HG02798 (cell line): ENCODE measurements at regions not wholly inside any gene's neighbourhood (a gene's known extent, or its start where the extent isn't known, plus 50 kb on each side); places are given as distances from the start of the nearest gene placed in this dataset.

Experiments
- ATAC-seq: cut with Tn5 transposase; IDR thresholded peaks from one replicate; pipeline ENCODE4 v1.9.1; 2021; ENCODE audit warnings: mild to moderate bottlenecking; ENCODE audit not compliant: unreplicated experiment, poor library complexity

GRCh38 chr5:174159327-174160114, 114.0 kb downstream of the NSG2 start:
- ATAC-seq = no peak

- no peak for ATAC-seq
These were observed 119.9 kb downstream of the NSG2 start for GRCh38 chr5:174165406-174165805.

- ATAC-seq = no peak
These were observed 120.9 kb downstream of the NSG2 start for GRCh38 chr5:174166231-174167079.

- no peak for ATAC-seq
These were observed 121.8 kb downstream of the NSG2 start for GRCh38 chr5:174167080-174167910.

- no peak for ATAC-seq
These were observed 126.6 kb downstream of the NSG2 start for GRCh38 chr5:174172152-174172551.

DNA sequence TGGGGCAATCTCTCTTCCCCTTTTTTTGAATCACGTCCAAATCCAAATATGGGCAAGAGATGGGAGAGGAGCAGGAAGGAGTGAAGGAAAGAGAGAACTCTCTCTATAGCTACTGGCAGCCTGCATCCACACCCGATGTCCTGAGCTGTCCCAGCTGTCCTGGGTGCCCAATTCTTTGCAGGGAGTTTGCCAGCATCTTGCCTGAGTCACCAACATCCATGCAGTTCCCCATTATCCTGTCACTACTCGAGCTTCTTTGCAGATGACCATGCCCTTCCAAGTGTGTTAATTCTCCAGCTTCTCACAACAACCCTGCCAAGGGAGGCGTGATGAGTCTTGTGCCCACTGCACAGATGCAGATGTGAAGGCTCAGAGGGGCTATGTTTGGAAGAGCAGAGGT, 127.1 kb downstream of the NSG2 start:
- ATAC-seq = no peak

DNA sequence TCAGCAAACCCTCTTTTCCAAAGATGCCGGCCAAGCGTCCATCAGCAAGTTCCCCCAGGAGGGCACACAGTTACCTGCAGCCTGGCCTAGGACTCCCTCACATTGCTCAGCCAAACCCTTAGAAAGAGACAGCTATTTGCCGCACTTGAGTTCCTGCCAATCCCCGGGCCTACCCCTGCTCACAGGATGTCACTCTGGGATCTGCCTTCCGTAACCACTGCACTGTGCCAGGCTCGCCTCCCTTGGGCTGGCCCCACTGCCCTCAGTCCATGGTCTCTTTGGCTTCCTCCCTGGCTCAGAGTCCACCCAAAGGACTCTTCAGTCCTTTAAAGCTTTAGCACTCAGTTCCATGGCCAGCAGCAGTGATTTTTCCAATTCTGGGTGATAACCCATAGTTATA, 128.3 kb downstream of the NSG2 start:
- ATAC-seq = no peak

DNA sequence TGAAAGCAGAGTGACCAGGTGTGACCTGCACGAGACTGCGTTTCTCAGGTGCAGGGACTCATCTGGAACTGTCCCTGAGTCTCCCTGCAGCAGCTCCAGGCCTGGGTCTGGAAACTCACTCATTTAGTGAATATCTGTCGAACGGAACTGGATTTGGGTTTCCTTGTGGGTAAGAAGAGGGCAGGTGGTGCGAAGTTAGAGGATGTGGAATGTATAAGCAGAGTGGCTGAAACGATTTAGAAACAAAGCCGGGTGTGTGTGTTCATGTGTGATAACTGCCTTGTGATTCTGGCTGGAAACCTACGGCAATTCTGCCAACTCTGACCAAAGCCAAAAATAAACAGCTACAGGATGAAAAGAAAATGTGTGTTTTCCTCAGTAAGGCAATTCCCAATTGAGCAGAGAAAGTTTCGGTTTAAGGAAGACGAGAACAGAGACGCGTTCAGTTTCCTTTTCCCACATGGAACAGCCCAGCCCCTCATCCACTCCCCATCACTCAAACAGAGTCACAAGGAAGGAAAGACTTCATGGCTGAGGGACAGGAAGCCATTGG, 130.3 kb downstream of the NSG2 start:
- ATAC-seq = no peak

GRCh38 chr5:174176511-174176910, 131.0 kb downstream of the NSG2 start:
- no peak for ATAC-seq

- no peak for ATAC-seq
These were observed 132.0 kb downstream of the NSG2 start for GRCh38 chr5:174177531-174177930.

DNA sequence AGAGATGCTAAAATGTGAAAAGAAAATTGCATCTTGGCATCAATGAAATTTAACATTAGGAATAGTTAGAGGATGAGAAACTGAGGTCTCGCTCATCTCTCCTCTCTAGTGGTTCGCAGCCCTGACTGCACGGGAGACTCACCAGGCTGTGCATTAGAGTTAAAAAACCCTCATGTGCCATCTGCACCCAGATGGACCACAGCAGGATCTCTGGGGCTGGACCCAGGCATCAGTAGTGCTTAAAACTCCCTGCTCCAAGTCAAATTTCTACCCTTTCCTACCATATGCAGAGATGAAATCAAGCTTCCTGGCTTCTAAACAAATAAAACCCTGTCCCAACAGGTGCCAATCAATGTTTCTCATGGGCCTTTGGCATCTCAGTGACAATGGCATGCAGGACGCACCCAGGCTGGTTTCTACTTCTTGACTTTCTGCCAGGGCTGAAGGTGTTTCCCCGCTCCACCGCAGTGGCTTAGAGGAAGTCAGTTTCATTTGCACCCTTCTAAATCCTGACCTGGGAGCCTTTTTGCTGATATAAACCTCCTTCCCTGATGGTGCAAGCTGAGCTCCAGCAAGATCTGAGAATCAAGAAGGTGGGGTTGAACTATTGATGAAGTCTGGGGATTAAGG, 132.6 kb downstream of the NSG2 start:
- ATAC-seq = no peak

DNA sequence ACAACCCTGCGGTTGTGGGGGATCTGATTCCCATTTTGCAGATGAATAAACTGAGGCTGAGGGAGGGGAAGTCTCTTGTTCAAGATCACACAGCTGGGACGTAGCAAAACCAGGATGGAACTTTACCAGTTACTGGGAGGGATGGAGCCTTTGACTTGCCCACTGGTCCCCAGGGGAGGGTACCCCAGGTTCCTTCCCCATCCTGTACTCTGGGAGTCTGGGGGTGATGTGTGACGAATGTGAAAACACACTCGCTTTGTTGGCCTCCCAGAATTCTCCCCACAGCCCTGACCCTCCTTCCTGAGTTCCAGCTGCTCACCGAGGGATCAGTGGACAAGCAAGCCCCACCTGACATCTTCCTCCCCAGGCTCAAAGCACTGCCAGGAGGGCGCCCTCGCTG, 135.1 kb downstream of the NSG2 start:
- no peak for ATAC-seq

GRCh38 chr5:174182111-174182510, 136.6 kb downstream of the NSG2 start:
- ATAC-seq = no peak

DNA sequence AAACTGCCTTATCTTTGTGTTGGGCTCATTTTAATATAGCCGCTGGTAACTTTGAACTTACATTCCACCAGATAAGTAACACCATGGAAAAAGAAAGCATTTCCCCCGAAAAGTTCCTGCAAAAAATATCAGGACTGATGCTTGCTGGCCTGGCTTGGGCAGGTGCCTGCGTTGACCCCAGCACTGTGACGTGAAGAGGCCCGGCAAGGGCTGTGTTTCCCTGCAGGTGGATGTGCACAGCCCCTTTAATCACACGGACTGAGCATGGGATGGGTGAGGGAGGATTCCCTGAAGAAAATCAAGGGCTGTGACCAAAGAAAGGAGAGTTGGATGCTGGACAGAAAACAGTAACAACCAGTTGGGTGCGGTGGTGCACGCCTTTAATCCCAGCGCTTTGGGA, 138.2 kb downstream of the NSG2 start:
- no peak for ATAC-seq

- no peak for ATAC-seq
These were observed 140.0 kb downstream of the NSG2 start for GRCh38 chr5:174185506-174185905.

GRCh38 chr5:174186096-174186695, 140.7 kb downstream of the NSG2 start:
- no peak for ATAC-seq

DNA sequence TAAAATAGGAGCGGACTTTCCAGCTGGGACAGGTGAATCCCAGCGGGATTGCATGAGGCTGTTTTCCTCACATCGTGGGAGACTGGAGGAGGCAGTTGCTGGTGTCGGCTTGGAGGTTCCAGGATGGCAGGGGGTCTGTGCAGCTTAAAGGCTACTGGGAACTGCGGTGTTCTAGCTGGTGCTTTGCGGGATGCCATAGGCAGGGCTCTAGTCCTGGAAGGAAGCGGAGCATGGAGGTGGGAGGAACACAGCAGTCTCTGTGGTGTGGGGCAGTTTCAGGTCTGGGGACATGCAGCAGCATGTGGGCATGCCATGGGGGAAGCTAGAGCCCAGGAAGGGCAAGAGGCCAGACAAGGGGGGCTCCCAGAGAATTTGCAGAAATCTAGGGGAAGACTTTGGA, 141.5 kb downstream of the NSG2 start:
- no peak for ATAC-seq

DNA sequence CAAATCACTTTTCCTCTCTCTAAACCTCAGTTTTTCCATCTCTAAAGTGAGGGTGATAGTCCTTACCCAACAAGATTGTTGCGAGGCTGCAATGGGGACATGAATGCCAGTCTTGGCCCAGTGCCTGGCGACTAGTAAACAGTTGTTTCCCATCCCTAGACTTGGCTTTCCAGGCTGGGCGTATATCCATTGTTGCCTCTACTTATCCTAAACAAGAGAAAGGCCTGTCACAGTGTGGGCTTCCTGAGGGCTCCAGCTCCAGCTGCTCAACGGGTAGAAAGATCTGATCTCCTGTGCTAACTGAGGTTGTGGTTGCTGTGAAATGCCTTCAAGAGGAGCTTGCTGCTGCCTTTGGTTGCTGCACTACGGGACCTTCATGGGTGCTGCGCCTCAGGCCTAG, 142.0 kb downstream of the NSG2 start:
- no peak for ATAC-seq

GRCh38 chr5:174188295-174188694, 142.8 kb downstream of the NSG2 start:
- no peak for ATAC-seq
